K562 (cell line): ENCODE measurements at regions not wholly inside any gene's neighbourhood (a gene's known extent, or its start where the extent isn't known, plus 50 kb on each side); places are given as distances from the start of the nearest gene placed in this dataset.

ENCODE experiments used
- CEBPG ChIP-seq, 3 experiments: fragments of 200-800 bp in 1 of 3; sonication (Bioruptor generic) in 1 of 3; sonication (generic) in 1 of 3; formaldehyde crosslinking in 1 of 3; IDR thresholded peaks in 2 of 3; conservative IDR thresholded peaks in 1 of 3; 2 replicates each; pipeline versions ENCODE4 v1.6.1 to v1.8.0; 2016 to 2022; ENCODE audit warnings: missing compliant biosample characterization in 2 of 3, missing genetic modification characterization in 2 of 3, mild to moderate bottlenecking in 1 of 3, missing genetic modification reagents in 1 of 3
- DNMT1 ChIP-seq: fragments of 450-650 bp; IDR thresholded peaks from 2 replicates; pipeline ENCODE4 v1.6.1; 2016; ENCODE audit warnings: antibody characterized with exemption, mild to moderate bottlenecking
- ETV5 ChIP-seq: sonication (generic); formaldehyde crosslinking; IDR thresholded peaks from 2 replicates; pipeline ENCODE4 v1.4.0; 2020; ENCODE audit warnings: low read depth, mild to moderate bottlenecking, missing genetic modification reagents
- NBN ChIP-seq: fragments of 450-650 bp; IDR thresholded peaks from 2 replicates; pipeline ENCODE4 v1.6.1; 2016; ENCODE audit warnings: low read depth, mild to moderate bottlenecking
- NR4A1 ChIP-seq, 2 experiments: fragments of 250-450 bp in 1 of 2; fragments of 450-650 bp in 1 of 2; sonication (Bioruptor Pico) in 1 of 2; IDR thresholded peaks; 2 replicates each; pipeline versions ENCODE4 v1.4.0 to v1.6.1; 2016 to 2020; ENCODE audit warnings: mild to moderate bottlenecking in 2 of 2, missing compliant biosample characterization in 1 of 2, missing genetic modification characterization in 1 of 2, moderate library complexity in 1 of 2
- TAL1 ChIP-seq: fragments of 450-650 bp; IDR thresholded peaks from 2 replicates; pipeline ENCODE4 v1.6.1; 2016; ENCODE audit warnings: mild to moderate bottlenecking
- ZEB2 ChIP-seq: fragments of 450-650 bp; IDR thresholded peaks from 2 replicates; pipeline ENCODE4 v1.6.1; 2016
- ZNF282 ChIP-seq: sonication (generic); formaldehyde crosslinking; IDR thresholded peaks from 2 replicates; pipeline ENCODE4 v1.8.1; 2023; ENCODE audit warnings: missing genetic modification reagents
- ZNF586 ChIP-seq: fragments of 450-650 bp; formaldehyde crosslinking; conservative IDR thresholded peaks from 2 replicates; pipeline ENCODE4 v1.4.0; 2020; ENCODE audit warnings: mild to moderate bottlenecking, moderate library complexity
- ZNF668 ChIP-seq: fragments of 250-450 bp; sonication (Bioruptor Pico); IDR thresholded peaks from 2 replicates; pipeline ENCODE4 v1.8.0; 2022; ENCODE audit warnings: mild to moderate bottlenecking, inconsistent platforms
- TF ChIP-seq, protein P1 (sequence below): fragments of 200-800 bp; sonication (Bioruptor generic); IDR thresholded peaks from 2 replicates; pipeline ENCODE4 v1.6.1; 2016; ENCODE audit warnings: missing genetic modification characterization, missing compliant biosample characterization
- TF ChIP-seq, protein P2 (sequence below), 2 experiments: fragments of 450-650 bp; formaldehyde crosslinking in 1 of 2; IDR thresholded peaks; 2 replicates each; pipeline versions ENCODE4 v1.4.0 to v1.6.1; 2014 to 2020; ENCODE audit warnings: mild to moderate bottlenecking in 2 of 2, borderline replicate concordance in 1 of 2, low read depth in 1 of 2
- TF ChIP-seq, protein P3 (sequence below): IDR thresholded peaks from 2 replicates; pipeline ENCODE4 v1.6.1; 2011; ENCODE audit warnings: borderline replicate concordance, low read depth, mild to moderate bottlenecking, moderate library complexity, low read length; ENCODE audit not compliant: insufficient read depth, poor library complexity, severe bottlenecking

DNA sequence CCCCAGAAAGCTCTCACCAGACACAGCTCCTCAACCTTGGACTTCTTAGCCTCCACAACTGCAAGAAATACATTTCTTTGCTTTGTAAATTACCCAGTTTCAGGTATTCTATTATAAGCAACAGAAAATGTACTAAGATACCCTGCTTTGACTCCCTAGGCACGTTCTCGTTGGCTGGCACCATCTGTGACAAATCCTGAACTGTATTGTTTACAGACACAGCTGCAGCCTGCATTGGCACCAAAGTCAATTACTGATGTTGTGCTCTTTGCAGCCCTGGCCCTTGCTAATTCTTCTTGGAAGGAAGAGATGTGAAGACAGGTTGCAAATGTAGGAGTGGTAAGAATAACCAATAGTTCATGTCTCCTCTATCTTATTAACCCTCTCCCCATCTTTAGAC lies 72.7 kb upstream of the FAM136A start (continued):
- TF ChIP-seq, protein P1, sequence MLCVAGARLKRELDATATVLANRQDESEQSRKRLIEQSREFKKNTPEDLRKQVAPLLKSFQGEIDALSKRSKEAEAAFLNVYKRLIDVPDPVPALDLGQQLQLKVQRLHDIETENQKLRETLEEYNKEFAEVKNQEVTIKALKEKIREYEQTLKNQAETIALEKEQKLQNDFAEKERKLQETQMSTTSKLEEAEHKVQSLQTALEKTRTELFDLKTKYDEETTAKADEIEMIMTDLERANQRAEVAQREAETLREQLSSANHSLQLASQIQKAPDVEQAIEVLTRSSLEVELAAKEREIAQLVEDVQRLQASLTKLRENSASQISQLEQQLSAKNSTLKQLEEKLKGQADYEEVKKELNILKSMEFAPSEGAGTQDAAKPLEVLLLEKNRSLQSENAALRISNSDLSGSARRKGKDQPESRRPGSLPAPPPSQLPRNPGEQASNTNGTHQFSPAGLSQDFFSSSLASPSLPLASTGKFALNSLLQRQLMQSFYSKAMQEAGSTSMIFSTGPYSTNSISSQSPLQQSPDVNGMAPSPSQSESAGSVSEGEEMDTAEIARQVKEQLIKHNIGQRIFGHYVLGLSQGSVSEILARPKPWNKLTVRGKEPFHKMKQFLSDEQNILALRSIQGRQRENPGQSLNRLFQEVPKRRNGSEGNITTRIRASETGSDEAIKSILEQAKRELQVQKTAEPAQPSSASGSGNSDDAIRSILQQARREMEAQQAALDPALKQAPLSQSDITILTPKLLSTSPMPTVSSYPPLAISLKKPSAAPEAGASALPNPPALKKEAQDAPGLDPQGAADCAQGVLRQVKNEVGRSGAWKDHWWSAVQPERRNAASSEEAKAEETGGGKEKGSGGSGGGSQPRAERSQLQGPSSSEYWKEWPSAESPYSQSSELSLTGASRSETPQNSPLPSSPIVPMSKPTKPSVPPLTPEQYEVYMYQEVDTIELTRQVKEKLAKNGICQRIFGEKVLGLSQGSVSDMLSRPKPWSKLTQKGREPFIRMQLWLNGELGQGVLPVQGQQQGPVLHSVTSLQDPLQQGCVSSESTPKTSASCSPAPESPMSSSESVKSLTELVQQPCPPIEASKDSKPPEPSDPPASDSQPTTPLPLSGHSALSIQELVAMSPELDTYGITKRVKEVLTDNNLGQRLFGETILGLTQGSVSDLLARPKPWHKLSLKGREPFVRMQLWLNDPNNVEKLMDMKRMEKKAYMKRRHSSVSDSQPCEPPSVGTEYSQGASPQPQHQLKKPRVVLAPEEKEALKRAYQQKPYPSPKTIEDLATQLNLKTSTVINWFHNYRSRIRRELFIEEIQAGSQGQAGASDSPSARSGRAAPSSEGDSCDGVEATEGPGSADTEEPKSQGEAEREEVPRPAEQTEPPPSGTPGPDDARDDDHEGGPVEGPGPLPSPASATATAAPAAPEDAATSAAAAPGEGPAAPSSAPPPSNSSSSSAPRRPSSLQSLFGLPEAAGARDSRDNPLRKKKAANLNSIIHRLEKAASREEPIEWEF, result no peak
- TF ChIP-seq DNMT1, result no peak
- no peak for TF ChIP-seq ZNF586 (CRISPR knock-in tag)
- TF ChIP-seq, protein P2, sequence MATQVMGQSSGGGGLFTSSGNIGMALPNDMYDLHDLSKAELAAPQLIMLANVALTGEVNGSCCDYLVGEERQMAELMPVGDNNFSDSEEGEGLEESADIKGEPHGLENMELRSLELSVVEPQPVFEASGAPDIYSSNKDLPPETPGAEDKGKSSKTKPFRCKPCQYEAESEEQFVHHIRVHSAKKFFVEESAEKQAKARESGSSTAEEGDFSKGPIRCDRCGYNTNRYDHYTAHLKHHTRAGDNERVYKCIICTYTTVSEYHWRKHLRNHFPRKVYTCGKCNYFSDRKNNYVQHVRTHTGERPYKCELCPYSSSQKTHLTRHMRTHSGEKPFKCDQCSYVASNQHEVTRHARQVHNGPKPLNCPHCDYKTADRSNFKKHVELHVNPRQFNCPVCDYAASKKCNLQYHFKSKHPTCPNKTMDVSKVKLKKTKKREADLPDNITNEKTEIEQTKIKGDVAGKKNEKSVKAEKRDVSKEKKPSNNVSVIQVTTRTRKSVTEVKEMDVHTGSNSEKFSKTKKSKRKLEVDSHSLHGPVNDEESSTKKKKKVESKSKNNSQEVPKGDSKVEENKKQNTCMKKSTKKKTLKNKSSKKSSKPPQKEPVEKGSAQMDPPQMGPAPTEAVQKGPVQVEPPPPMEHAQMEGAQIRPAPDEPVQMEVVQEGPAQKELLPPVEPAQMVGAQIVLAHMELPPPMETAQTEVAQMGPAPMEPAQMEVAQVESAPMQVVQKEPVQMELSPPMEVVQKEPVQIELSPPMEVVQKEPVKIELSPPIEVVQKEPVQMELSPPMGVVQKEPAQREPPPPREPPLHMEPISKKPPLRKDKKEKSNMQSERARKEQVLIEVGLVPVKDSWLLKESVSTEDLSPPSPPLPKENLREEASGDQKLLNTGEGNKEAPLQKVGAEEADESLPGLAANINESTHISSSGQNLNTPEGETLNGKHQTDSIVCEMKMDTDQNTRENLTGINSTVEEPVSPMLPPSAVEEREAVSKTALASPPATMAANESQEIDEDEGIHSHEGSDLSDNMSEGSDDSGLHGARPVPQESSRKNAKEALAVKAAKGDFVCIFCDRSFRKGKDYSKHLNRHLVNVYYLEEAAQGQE (IDR thresholded peaks at IDR 0.05; ENCODE audit: borderline replicate concordance), result no peak
- TF ChIP-seq, protein P2 (CRISPR knock-in tag; IDR thresholded peaks at IDR 0.05; ENCODE audit: low read depth), result no peak
- no peak for TF ChIP-seq ZNF282
- TF ChIP-seq ZNF668, result no peak
- TF ChIP-seq, protein P3, sequence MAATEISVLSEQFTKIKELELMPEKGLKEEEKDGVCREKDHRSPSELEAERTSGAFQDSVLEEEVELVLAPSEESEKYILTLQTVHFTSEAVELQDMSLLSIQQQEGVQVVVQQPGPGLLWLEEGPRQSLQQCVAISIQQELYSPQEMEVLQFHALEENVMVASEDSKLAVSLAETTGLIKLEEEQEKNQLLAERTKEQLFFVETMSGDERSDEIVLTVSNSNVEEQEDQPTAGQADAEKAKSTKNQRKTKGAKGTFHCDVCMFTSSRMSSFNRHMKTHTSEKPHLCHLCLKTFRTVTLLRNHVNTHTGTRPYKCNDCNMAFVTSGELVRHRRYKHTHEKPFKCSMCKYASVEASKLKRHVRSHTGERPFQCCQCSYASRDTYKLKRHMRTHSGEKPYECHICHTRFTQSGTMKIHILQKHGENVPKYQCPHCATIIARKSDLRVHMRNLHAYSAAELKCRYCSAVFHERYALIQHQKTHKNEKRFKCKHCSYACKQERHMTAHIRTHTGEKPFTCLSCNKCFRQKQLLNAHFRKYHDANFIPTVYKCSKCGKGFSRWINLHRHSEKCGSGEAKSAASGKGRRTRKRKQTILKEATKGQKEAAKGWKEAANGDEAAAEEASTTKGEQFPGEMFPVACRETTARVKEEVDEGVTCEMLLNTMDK, result no peak
- no peak for TF ChIP-seq TAL1
- TF ChIP-seq NR4A1 (CRISPR knock-in tag; IDR thresholded peaks at IDR 0.05), result no peak
- TF ChIP-seq NR4A1 (tag; IDR thresholded peaks at IDR 0.05), result no peak
- no peak for TF ChIP-seq ZEB2
- TF ChIP-seq NBN, result no peak
- TF ChIP-seq CEBPG (CRISPR knock-in tag; IDR thresholded peaks at IDR 0.05), result no peak
- no peak for TF ChIP-seq CEBPG (tag; conservative IDR thresholded peaks at IDR 0.05 in 1 of 2, IDR thresholded peaks at IDR 0.05 in 1 of 2)
- TF ChIP-seq ETV5 (CRISPR knock-in tag), result no peak
